DMS 273 (cell line): ENCODE measurements at regions not wholly inside any gene's neighbourhood (a gene's known extent, or its start where the extent isn't known, plus 50 kb on each side); places are given as distances from the start of the nearest gene placed in this dataset.

Experiments
- DNase-seq: peaks from one replicate; lab custom pipeline; 2025; ENCODE audit not compliant: unreplicated experiment; lab: John Stamatoyannopoulos, UW

GRCh38 chr5:56557198-56557597 is 258.2 kb upstream of the MAP3K1 start:
- no peak for DNase-seq

- DNase-seq: no peak
Measured at GRCh38 chr5:56552612-56553268, 262.6 kb upstream of the MAP3K1 start.

GRCh38 chr5:56550227-56550626 is 265.1 kb upstream of the MAP3K1 start:
- no peak for DNase-seq

GRCh38 chr5:56549096-56549886 is 266.1 kb upstream of the MAP3K1 start:
- DNase-seq: no peak

- peak; percentile 8 for DNase-seq
Measured at GRCh38 chr5:56545016-56545415, 270.3 kb upstream of the MAP3K1 start.

- no peak for DNase-seq
Measured at GRCh38 chr5:56543441-56544388, 271.6 kb upstream of the MAP3K1 start.

GRCh38 chr5:56540266-56540665 is 275.1 kb upstream of the MAP3K1 start:
- no peak for DNase-seq

GRCh38 chr5:56538580-56538979 is 276.8 kb upstream of the MAP3K1 start:
- no peak for DNase-seq

GRCh38 chr5:56535347-56535746 is 280.0 kb upstream of the MAP3K1 start:
- no peak for DNase-seq

GRCh38 chr5:56534102-56534829 is 281.1 kb upstream of the MAP3K1 start:
- DNase-seq: peak; percentile 53

GRCh38 chr5:56532466-56532865 is 282.9 kb upstream of the MAP3K1 start:
- no peak for DNase-seq

GRCh38 chr5:56530626-56531138 is 284.7 kb upstream of the MAP3K1 start:
- DNase-seq: peak; percentile 6

- no peak for DNase-seq
Measured at GRCh38 chr5:56529666-56530430, 285.5 kb upstream of the MAP3K1 start.

- no peak for DNase-seq
Measured at GRCh38 chr5:56527174-56527573, 288.2 kb upstream of the MAP3K1 start.

GRCh38 chr5:56525113-56525512 is 290.2 kb upstream of the MAP3K1 start:
- no peak for DNase-seq

- DNase-seq: no peak
Measured at GRCh38 chr5:56523790-56524575, 290.9 kb upstream of the ANKRD55 start.

- DNase-seq: no peak
Measured at GRCh38 chr5:56522960-56523359, 289.8 kb upstream of the ANKRD55 start.

GRCh38 chr5:56522169-56522568 is 289.0 kb upstream of the ANKRD55 start:
- DNase-seq: no peak
